CD4-positive, alpha-beta memory T cell (primary cell): ENCODE measurements at regions not wholly inside any gene's neighbourhood (a gene's known extent, or its start where the extent isn't known, plus 50 kb on each side); places are given as distances from the start of the nearest gene placed in this dataset.
"Not testable (repeated sequence)": the region's sequence is repeated elsewhere in the genome, so short reads cannot be mapped to it uniquely, and the experiment has no call there.

ENCODE experiments used
- CTCF ChIA-PET: fragments of 350-600 bp; sonication (Branson Sonifier 250); formaldehyde crosslinking; loops from one replicate; lab custom pipeline; 2021; ENCODE audit warnings: inconsistent platforms; ENCODE audit not compliant: partially characterized antibody; lab: Charles Lee
- POLR2A ChIA-PET: fragments of 350-600 bp; sonication (Branson Sonifier 250); formaldehyde crosslinking; loops from one replicate; lab custom pipeline; 2021; ENCODE audit not compliant: partially characterized antibody; lab: Charles Lee
- DNase-seq, 5 donors: peaks; one replicate each; pipeline versions ENCODE4 v3.0.0 to v3.0.0-alpha.2; 2020 to 2022; ENCODE audit warnings: mixed read lengths in 1 of 5
- H3K27ac ChIP-seq: one replicate; pipeline ENCODE4 v1.7.0; 2013; ENCODE audit warnings: low read depth, low read length
- H3K27me3 ChIP-seq: 2 replicates; pipeline ENCODE4 v1.7.0; 2013; ENCODE audit warnings: mild to moderate bottlenecking, low read length, moderate library complexity; ENCODE audit not compliant: insufficient read depth
- H3K36me3 ChIP-seq: 2 replicates; pipeline ENCODE4 v1.7.0; 2013; ENCODE audit warnings: mild to moderate bottlenecking, low read length, moderate library complexity; ENCODE audit not compliant: insufficient read depth
- H3K4me1 ChIP-seq: 2 replicates; pipeline ENCODE4 v1.7.0; 2013; ENCODE audit warnings: mild to moderate bottlenecking, low read length, moderate library complexity; ENCODE audit not compliant: insufficient read depth
- H3K4me3 ChIP-seq, 2 donors: one replicate each; pipeline ENCODE4 v1.7.0; 2013; ENCODE audit warnings: low read length in 2 of 2, mild to moderate bottlenecking in 1 of 2
- H3K9me3 ChIP-seq, 2 donors: one replicate each; pipeline ENCODE4 v1.7.0; 2013; ENCODE audit warnings: low read length in 2 of 2, control low read depth in 1 of 2; ENCODE audit not compliant: control insufficient read depth in 1 of 2
- H3K27ac Mint-ChIP-seq, 7 donors: one replicate each; pipeline ENCODE4 v1.8.0; 2020 to 2021; ENCODE audit warnings: mixed read lengths in 7 of 7, mild to moderate bottlenecking in 6 of 7, inconsistent platforms in 3 of 7, moderate library complexity in 3 of 7
- H3K27me3 Mint-ChIP-seq, 2 donors: one replicate each; pipeline ENCODE4 v1.8.0; 2020 to 2021; ENCODE audit warnings: mixed read lengths in 2 of 2
- H3K36me3 Mint-ChIP-seq, 2 donors: one replicate each; pipeline ENCODE4 v1.8.0; 2020 to 2021; ENCODE audit warnings: mixed read lengths in 2 of 2, inconsistent platforms in 1 of 2, mild to moderate bottlenecking in 1 of 2
- H3K4me1 Mint-ChIP-seq, 4 donors: one replicate each; pipeline ENCODE4 v1.8.0; 2020 to 2021; ENCODE audit warnings: mixed read lengths in 4 of 4, mild to moderate bottlenecking in 1 of 4
- H3K4me3 Mint-ChIP-seq, 8 donors: one replicate each; pipeline ENCODE4 v1.8.0; 2020 to 2021; ENCODE audit warnings: mixed read lengths in 8 of 8, mild to moderate bottlenecking in 7 of 8, moderate library complexity in 6 of 8, inconsistent platforms in 3 of 8
- H3K9me3 Mint-ChIP-seq, 8 donors: one replicate each; pipeline ENCODE4 v1.8.0; 2020 to 2021; ENCODE audit warnings: mixed read lengths in 8 of 8, mild to moderate bottlenecking in 5 of 8, inconsistent platforms in 3 of 8, moderate library complexity in 1 of 8
- intact Hi-C: fragments of 100-400 bp; cut with micrococcal nuclease; formaldehyde crosslinking; loops from one replicate; pipeline ENCODE4 v1.15.1; 2023

DNA sequence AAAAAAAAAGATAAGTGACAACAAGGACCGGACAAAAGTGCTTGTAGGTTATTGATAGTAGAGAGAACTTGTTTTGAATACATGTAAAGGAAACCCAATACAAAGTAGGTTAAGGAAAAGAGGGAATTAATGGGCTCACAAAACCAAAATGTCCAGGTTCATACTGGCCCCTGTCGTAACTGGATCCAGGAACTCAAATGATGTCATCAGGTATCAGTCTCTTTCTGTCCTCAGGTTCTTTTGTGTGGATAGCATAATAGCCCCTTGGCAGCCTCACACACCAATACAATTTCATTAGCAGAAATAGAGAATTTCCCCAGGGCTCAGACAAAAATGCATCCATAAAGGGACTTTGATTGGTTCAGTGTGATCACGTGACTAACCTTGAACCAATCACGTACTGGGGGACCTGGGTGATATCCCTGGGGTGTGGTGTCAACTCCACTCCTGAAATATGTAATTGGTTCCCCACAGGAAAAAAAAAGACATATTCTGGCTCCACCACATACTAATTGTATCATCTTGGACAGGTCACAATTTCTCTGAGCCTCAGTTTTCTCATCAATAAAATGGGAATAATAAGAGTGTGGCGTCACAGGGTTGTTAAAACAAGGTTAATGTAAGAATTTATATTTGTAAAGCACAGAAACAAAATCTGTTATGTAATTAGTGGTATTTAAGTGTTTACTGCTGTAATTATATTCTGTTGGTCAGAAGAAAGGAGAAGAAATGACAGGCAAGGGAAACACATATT is 174.8 kb downstream of the PDGFRA start:
- no peaks in the 10 kb centered on the region for H3K4me1 ChIP-seq
- Mint-ChIP-seq H3K36me3 (no peaks in the 10 kb centered on the region), H3K27ac (no peak overlapping the region), H3K9me3 (peaks cover 0 to 4% (median 0%) of the 10 kb centered on the region in 8 donors), H3K27me3 (no peaks in the 10 kb centered on the region), H3K4me1 (no peaks in the 10 kb centered on the region), H3K4me3 (no peak overlapping the region)
- no peak overlapping the region for H3K27ac ChIP-seq
- no peaks in the 10 kb centered on the region for H3K9me3 ChIP-seq
- POLR2A ChIA-PET, result no interaction called here
- intact Hi-C loops, result no loop called here
- H3K4me3 ChIP-seq, result no peak overlapping the region
- CTCF ChIA-PET, result no interaction called here
- no peak for DNase-seq
- H3K36me3 ChIP-seq, result no peaks in the 10 kb centered on the region
- H3K27me3 ChIP-seq, result no peaks in the 10 kb centered on the region

DNA sequence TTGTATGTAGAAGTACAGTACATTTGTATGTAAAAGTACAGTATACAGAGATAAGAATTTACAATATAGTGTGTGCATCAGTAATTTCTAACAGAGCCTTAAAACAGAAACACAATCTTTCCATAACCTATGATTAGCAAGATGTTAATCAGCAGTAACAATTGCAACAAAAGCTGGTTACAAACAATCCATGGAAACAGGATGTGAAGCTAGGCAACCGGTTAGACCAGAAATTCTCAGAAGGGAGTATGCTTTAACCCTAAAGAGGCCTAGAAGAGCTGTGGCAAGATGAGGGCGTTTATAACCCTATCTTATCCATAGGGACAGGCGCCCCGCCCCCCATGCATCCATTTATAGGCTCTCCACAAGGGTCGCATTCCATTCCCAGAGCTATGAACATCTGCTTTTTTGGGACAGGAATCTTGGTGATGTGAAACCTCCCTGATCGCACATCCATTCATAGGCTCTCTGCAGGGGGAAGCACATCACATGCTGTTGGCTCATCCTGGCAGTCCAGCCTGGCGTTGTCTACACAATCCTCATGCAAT is 180.3 kb downstream of the PDGFRA start:
- DNase-seq, H3K36me3 ChIP-seq, POLR2A ChIA-PET, H3K27ac Mint-ChIP-seq, H3K4me1 Mint-ChIP-seq, H3K27me3 ChIP-seq, H3K9me3 Mint-ChIP-seq, H3K4me1 ChIP-seq, H3K9me3 ChIP-seq, CTCF ChIA-PET, H3K27me3 Mint-ChIP-seq, H3K4me3 ChIP-seq, H3K36me3 Mint-ChIP-seq, intact Hi-C loops, H3K27ac ChIP-seq, H3K4me3 Mint-ChIP-seq: not testable (repeated sequence)

DNA sequence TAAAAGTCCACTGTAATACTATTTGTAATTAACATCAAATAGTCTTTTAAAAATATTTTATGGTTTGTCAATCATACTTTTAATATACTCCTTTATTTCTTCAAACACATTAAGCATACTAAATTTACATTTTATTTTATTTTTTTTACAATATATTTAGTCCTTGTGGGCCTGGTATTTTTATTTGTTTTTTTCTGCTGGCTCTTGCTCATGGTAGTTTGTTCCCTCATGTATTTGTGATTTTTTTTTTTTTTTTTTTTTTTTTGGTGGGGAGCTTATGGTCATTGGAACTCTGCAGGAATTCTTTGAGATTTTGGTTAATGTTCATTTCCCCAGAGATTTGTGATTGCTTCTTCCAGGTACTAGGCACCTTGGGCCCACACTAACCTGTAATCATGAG is 185.5 kb downstream of the PDGFRA start:
- no peak overlapping the region for H3K27ac ChIP-seq
- no peaks in the 10 kb centered on the region for H3K36me3 Mint-ChIP-seq
- H3K27me3 Mint-ChIP-seq, result peaks cover 1% of the 10 kb centered on the region in 2 donors
- H3K4me1 Mint-ChIP-seq, result no peaks in the 10 kb centered on the region
- peaks cover 0 to 12% (median 4%) of the 10 kb centered on the region in 8 donors for H3K9me3 Mint-ChIP-seq
- no peaks in the 10 kb centered on the region for H3K4me1 ChIP-seq
- no peaks in the 10 kb centered on the region for H3K9me3 ChIP-seq
- H3K27ac Mint-ChIP-seq, result no peak overlapping the region
- DNase-seq, result no peak
- no peak overlapping the region for H3K4me3 Mint-ChIP-seq
- no peaks in the 10 kb centered on the region for H3K36me3 ChIP-seq
- H3K27me3 ChIP-seq, result no peaks in the 10 kb centered on the region
- ChIA-PET POLR2A (no interaction called here), CTCF (no interaction called here)
- H3K4me3 ChIP-seq, result no peak overlapping the region
- intact Hi-C loops, result no loop called here

DNA sequence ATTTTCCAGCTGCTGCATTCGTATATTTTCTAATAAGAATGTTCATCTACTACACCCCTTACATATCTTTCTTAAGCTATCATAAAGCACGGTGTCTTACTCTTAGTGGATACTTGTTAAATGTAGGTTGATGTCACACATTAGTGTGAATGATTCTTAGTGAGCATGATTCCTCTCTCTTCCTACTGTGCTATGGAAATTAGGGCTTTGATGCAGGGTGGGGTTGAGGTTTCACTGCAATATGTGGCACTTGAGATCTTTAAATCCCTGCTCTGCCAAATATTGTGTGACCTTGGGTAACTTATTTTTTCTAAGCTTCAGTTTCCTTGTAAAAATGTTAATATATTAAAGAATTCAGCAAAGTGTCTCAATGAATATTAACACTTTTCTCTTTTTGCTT is 188.4 kb downstream of the PDGFRA start:
- no peaks in the 10 kb centered on the region for H3K4me1 ChIP-seq

DNA sequence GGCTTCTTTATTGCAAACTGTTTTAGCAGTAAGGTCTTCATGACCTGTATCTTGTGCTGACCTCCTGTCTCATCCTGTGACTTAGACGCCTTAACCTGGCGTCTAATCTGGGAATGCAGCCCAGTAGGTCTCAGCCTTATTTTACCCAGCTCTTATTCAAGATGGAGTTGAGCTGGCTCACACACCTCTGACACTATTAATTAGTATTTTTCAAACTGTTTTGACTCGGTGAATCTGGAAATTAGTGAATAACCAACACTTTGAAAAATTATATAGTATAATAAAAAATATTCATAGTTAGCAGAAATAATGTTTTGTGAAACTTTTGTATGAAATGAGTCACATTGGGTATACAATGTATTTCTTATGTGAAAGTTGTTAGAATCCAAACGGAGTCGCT is 189.4 kb downstream of the PDGFRA start:
- ChIA-PET POLR2A (no interaction called here), CTCF (no interaction called here)
- intact Hi-C loops, result no loop called here
- Histone ChIP-seq H3K27ac (no peak overlapping the region), H3K9me3 (no peaks in the 10 kb centered on the region), H3K36me3 (no peaks in the 10 kb centered on the region), H3K4me1 (no peaks in the 10 kb centered on the region), H3K27me3 (no peaks in the 10 kb centered on the region), H3K4me3 (no peak overlapping the region)
- Mint-ChIP-seq H3K36me3 (no peaks in the 10 kb centered on the region), H3K27me3 (peaks cover 3 to 5% of the 10 kb centered on the region in 2 donors), H3K27ac (no peak overlapping the region), H3K9me3 (peaks cover 0 to 14% (median 4%) of the 10 kb centered on the region in 8 donors), H3K4me1 (no peaks in the 10 kb centered on the region), H3K4me3 (no peak overlapping the region)
- DNase-seq, result no peak

More for the DNA sequence above, 188.4 kb downstream of the PDGFRA start:
- Histone ChIP-seq H3K9me3 (no peaks in the 10 kb centered on the region), H3K4me3 (no peak overlapping the region), H3K27ac (no peak overlapping the region), H3K27me3 (no peaks in the 10 kb centered on the region), H3K36me3 (no peaks in the 10 kb centered on the region)
- Mint-ChIP-seq H3K27ac (no peak overlapping the region), H3K27me3 (peaks cover 3 to 5% of the 10 kb centered on the region in 2 donors), H3K4me3 (no peak overlapping the region), H3K4me1 (no peaks in the 10 kb centered on the region), H3K9me3 (peaks cover 0 to 14% (median 4%) of the 10 kb centered on the region in 8 donors), H3K36me3 (no peaks in the 10 kb centered on the region)
- intact Hi-C loops, result no loop called here
- CTCF ChIA-PET, result no interaction called here
- POLR2A ChIA-PET, result no interaction called here
- no peak for DNase-seq

DNA sequence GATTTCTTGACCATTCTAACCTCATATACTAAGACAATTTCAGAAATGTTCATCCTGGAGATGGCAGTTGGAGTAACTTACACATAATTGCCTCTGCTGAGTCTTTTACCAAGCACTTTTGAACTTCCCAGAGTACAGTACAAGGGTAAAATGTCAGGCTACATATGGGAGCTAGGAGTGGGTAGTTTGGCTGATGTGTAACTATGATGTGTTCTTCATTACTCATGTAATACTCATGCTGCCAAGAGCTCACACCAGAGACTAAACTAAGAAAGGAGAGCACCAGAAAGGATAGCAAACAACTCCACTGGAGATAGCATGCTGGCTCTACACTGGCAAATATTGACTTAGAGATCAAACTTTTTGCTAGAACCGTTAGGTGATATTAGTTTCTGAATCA is 194.0 kb downstream of the PDGFRA start:
- Histone ChIP-seq H3K9me3 (no peaks in the 10 kb centered on the region), H3K4me3 (no peak overlapping the region), H3K27ac (no peak overlapping the region), H3K36me3 (no peaks in the 10 kb centered on the region), H3K4me1 (no peaks in the 10 kb centered on the region), H3K27me3 (no peaks in the 10 kb centered on the region)
- POLR2A ChIA-PET, result no interaction called here
- no peak for DNase-seq
- Mint-ChIP-seq H3K27ac (no peak overlapping the region), H3K4me1 (no peaks in the 10 kb centered on the region), H3K4me3 (no peak overlapping the region), H3K36me3 (no peaks in the 10 kb centered on the region), H3K9me3 (peaks cover 0 to 8% (median under 1%) of the 10 kb centered on the region in 8 donors), H3K27me3 (peaks cover 4 to 7% of the 10 kb centered on the region in 2 donors)
- CTCF ChIA-PET, result no interaction called here
- intact Hi-C loops, result no loop called here

DNA sequence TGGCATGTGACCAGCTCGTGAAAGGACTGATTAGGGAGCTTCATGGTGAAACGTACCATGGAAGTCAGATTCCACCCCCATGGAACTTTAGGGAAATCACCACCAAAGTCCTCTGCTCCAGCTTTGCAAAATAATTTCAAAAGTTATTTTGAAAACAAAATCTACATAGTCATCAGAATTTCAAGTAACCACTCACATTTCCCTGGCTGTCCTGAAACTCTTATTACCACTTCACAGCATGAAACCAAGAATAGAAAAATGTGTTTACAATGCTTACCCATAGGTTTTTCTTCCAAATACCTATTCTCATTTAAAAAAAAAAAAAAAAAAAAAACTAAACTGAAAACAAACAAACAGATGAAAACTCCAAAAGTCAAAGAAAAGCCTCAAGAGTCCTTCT is 198.7 kb downstream of the PDGFRA start:
- Histone ChIP-seq H3K27me3 (no peaks in the 10 kb centered on the region), H3K4me1 (no peaks in the 10 kb centered on the region), H3K4me3 (no peak overlapping the region), H3K36me3 (no peaks in the 10 kb centered on the region), H3K27ac (no peak overlapping the region), H3K9me3 (no peaks in the 10 kb centered on the region)
- Mint-ChIP-seq H3K36me3 (no peaks in the 10 kb centered on the region), H3K27me3 (peaks cover 4 to 5% of the 10 kb centered on the region in 2 donors), H3K9me3 (peaks cover 0 to 2% (median 0%) of the 10 kb centered on the region in 8 donors), H3K27ac (no peak overlapping the region), H3K4me1 (no peaks in the 10 kb centered on the region), H3K4me3 (no peak overlapping the region)
- CTCF ChIA-PET, result no interaction called here
- POLR2A ChIA-PET, result no interaction called here
- intact Hi-C loops, result no loop called here
- DNase-seq, result no peak
